ENCODE measurements at regions not wholly inside any gene's neighbourhood (a gene's known extent, or its start where the extent isn't known, plus 50 kb on each side); places are given as distances from the start of the nearest gene placed in this dataset.
"Not testable (repeated sequence)": the region's sequence is repeated elsewhere in the genome, so short reads cannot be mapped to it uniquely, and the experiment has no call there.

GRCh38 chr14:101616202-101616601 lies 54.9 kb downstream of the DIO3 start:
- no peak for DNase-seq

GRCh38 chr14:101619484-101619883 lies 58.2 kb downstream of the DIO3 start:
- DNase-seq, result no peak

DNA sequence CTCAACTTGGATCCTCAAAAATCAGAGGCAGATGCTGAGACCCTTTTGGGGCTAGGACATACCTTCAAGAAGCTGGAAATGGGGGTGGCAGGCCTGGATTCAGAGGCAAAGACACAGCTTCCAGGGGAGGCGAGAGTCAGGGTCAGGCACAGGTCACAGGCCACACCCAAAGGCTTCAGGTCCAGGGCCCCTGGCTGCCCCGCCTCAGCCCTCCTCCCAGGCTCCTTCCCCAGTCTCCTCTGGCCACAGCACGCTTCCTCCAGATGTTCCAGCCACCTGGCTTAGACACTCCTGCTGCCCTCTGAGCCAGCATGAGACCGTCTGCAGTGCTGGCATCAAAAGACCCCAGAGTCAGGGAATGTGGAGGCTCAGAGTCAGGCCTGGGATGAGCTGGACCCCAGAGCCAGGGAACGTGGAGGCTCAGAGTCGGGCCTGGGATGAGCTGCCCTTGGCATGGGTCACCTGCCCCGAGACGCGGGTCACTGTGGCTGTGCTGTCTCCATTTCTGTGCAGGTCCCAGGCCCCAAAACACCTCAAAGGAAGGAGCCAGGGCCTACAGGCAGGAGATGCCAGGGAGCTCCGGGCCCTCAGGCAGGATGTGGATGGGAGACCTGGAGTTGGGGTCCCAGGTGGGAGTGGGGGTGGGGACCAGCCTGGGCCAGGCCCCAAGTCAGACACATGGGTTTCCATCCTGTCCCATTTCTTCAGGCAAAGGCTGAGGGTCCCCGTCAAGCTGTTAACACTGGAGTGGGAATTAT lies 58.9 kb downstream of the DIO3 start:
- DNase-seq, result no peak

- no peak for DNase-seq
Observed at GRCh38 chr14:101620821-101621785, 59.8 kb downstream of the DIO3 start.

- no peak for DNase-seq
Observed at GRCh38 chr14:101622251-101623076, 61.2 kb downstream of the DIO3 start.

DNA sequence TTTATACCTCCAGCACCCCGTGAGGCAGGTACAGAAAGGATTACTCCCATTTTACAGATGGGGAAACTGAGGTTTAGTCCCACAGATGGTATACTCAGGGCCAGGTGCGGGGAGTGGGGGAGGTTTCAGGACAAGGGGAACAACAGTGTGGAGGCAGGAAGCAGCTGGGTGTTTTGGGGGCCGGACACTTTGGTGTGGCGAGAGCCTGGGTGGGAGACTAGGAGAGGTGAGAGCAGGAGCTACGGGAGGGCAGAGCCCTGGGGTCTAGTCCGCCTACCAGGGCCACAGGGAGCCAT lies 61.7 kb downstream of the DIO3 start:
- no peak for DNase-seq

DNA sequence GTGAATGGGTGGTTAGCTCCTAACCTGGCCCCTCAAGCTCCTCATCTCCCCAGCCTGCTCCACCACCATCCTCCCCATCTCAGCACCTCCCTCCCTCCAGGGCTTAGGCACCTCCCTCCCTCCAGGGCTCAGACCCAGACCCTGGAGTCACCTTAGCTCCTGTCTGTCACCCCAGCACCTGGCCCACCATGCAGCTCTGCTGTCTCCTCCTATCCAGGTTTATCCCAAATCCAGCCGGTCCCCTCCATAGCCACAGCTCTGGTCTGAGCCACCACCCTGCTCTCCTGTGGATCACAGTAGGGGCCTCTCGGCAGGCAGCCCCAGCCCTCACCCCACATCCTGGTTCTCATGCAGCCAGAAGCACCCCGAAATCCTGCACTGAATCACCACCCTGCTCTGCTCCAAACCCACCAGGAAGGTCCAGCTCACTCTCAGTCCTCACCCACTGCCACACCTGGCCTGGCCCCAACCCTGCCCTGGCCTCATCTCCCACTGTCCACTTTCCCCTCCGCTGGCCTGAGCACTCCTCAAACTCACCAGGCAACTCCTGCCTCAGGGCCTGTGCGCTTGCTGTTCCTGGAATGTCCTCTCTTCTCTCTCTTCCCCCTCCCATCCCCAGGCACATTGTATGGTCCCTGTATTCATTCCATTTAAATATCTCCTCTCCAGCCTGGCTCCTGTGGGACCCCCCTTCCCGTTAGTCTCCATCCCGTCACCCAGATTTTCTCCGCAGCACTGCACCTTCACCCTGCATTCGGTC lies 62.6 kb downstream of the DIO3 start:
- DNase-seq, result no peak

DNA sequence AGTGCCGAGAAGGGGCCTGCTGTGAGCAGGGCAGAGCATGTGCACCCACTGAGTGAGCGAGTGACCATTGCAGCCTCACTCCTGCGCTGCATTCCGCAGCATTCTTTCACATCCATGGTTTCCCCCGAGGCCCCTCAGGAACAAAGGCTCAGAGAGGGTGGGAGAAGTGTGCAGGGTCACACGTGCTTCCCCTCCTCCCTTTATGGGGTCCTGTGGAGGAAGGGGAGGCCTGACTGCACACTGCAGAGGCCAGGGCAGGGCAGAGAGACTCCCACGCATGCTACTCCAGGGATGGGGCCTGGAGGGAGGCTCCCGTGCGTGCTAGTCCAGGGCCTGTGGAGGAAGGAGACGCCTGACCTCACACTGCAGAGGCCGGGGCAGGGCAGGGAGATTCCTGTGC lies 63.2 kb downstream of the DIO3 start:
- no peak for DNase-seq

DNA sequence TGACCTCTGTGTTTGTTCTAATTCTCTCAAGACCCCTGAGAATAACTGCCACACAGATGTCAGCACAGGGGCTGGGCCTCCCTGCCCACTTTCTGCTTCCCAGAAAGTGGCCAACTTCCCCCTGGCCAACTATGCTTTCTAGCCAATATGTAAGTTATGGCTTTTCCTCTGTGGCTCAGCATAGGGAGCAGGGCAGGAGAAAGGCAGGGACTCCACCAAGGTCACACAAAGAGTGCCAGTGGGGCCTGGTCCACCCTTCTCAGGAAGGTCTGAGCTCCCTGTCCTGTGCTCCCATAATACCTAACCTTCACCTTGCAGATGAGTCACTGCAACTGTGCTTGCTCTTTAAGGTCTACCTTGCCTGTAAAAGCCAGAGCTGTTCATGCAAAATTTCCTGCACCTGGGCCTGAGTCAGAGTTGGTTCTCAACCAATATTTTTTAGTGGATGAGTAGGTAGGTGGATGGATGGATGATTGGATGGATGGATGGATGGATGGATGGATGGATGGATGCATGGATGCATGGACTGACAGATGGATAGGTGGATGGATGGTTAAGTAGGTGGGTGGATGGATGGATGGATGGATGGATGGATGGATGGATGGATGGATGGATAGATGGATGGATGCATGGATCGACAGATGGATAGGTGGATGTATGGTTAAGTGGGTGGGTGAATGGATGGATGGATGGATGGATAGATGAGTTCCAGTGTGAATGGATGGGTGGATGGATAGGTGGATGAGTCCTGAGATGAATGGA lies 64.2 kb downstream of the DIO3 start:
- no peak for DNase-seq

DNA sequence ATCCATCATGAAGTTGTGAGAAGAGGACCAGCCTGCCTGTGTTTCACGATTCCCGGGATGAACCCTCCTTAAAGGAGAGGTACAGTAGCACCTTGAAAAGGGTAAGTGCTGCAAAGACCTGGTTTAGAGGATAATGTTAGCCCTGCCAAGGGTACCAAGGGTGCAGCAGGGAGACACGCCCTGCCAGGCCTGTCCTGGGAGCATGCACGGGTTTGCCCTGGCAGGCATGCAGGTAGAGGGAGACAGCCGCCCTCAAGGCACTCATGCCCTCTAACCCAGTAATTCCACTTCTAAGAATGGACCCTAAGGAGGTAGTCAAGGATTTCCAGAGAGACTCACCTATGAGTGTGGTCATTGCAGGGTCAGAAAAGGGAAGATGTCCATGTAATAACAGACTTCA lies 65.0 kb downstream of the DIO3 start:
- DNase-seq, result no peak

- DNase-seq, result no peak
Observed at GRCh38 chr14:101627915-101628262, 66.6 kb downstream of the DIO3 start.

DNA sequence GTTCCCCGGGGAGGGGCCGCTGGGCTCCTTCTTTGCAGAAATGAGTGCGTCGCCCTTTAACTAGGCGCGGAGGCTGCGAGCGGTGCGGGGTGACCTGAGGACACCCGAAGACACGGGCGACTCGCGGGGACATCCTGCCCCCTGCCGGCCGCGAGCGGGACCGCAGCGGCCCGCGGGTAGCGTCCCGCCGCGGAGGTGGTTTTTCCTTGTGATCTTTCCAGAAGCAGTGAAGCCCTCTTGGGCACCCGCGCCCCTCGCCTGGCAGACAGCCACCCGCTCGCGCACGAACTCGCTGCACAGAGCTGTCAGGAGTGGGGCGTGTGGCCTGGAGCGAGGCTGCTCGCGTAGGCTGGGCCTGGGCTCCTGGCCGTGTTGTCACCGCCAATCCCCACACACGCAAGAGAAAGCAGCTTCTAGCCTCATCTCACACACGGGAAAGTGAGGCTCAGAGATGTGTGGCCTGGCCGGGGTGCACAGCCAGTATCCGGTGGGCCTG lies 67.2 kb downstream of the DIO3 start:
- DNase-seq, result peak; percentile 82

DNA sequence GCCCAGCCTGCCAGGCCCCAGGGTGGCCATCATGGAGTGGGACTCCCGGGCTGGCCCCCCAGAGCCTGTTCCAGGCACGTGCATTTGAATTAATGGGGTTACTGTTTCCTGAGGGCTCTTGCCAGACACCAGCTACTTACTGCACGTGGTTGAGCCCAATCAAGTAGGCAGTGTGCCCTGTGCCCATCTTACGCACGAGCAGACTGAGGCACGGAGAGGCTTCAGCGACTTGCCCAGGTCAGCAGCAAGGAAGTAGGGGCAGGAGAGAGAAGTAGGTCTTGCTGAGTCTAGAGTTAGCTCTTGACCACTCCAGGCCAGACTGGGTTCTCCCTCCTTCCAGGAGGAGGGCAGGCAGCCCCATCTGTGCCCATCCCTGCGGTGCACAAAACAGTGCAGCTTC lies 67.7 kb downstream of the DIO3 start:
- DNase-seq, result no peak

- DNase-seq, result no peak
Observed at GRCh38 chr14:101630056-101630965, 69.0 kb downstream of the DIO3 start.

- no peak for DNase-seq
Observed at GRCh38 chr14:101631199-101631598, 69.9 kb downstream of the DIO3 start.

DNA sequence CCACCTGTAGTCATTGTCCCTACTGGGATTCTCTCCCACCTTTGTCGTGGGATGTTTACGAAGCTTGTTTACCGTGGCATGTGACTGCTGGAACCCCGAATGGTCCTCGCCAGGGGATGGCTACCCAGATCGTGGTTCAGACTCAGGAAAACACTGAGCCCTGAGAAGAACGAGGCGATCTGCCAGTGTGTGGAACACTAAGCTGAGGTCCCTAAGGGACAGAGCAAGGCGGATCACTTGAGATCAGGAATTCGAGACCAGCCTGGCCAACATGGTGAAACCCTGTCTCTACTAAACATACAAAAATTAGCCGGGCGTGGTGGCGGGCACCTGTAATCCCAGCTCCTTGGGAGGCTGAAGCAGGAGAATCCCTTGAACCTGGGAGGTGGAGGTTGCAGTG lies 70.7 kb downstream of the DIO3 start:
- not testable (repeated sequence) for DNase-seq

- no peak for DNase-seq
Observed at GRCh38 chr14:101632520-101632919, 71.2 kb downstream of the DIO3 start.

GRCh38 chr14:101633276-101633675 lies 72.0 kb downstream of the DIO3 start:
- DNase-seq, result no peak

GRCh38 chr14:101634202-101634849 lies 73.0 kb downstream of the DIO3 start:
- DNase-seq, result no peak

Data from stimulated activated CD4-positive, alpha-beta T cell treated with anti-CD3 and anti-CD28 coated beads, Interleukin-15, amount 100 ng/mL, for 24 hours (primary cell).